GM23338 (cell line): ENCODE measurements at regions not wholly inside any gene's neighbourhood (a gene's known extent, or its start where the extent isn't known, plus 50 kb on each side); places are given as distances from the start of the nearest gene placed in this dataset.

Experiments
- ATAC-seq: fragments of 200-7000 bp; cut with Tn5 transposase; 3 replicates; pipeline ENCODE4 v1.9.1; 2020
- DNase-seq: peaks from one replicate; pipeline ENCODE4 v3.0.0-alpha.2; 2015; ENCODE audit warnings: low spot score
- H2AFZ ChIP-seq: fragments of 200-600 bp; sonication (generic); 2 replicates; pipeline ENCODE4 v1.8.0; 2016; ENCODE audit warnings: antibody characterized with exemption, mild to moderate bottlenecking, moderate library complexity
- H3F3A ChIP-seq: fragments of 200-600 bp; sonication (generic); replicated peaks from 2 replicates; pipeline ENCODE4 v1.8.0; 2017; ENCODE audit warnings: antibody characterized with exemption, mixed run types, low read depth
- H3K27ac ChIP-seq: fragments of 200-600 bp; sonication (generic); 2 replicates; pipeline ENCODE4 v1.6.1; 2016; ENCODE audit warnings: low read depth
- H3K27me3 ChIP-seq: fragments of 200-600 bp; sonication (generic); 2 replicates; pipeline ENCODE4 v1.8.0; 2016; ENCODE audit warnings: mild to moderate bottlenecking, mixed run types, moderate library complexity; ENCODE audit not compliant: insufficient read depth
- H3K36me3 ChIP-seq: fragments of 200-600 bp; sonication (generic); 2 replicates; pipeline ENCODE4 v1.8.0; 2016; ENCODE audit warnings: mild to moderate bottlenecking; ENCODE audit not compliant: insufficient read depth
- H3K4me1 ChIP-seq: fragments of 200-600 bp; sonication (generic); 2 replicates; pipeline ENCODE4 v1.8.0; 2016; ENCODE audit warnings: mild to moderate bottlenecking, moderate library complexity; ENCODE audit not compliant: insufficient read depth
- H3K4me2 ChIP-seq: fragments of 200-600 bp; sonication (generic); 2 replicates; pipeline ENCODE4 v1.7.1; 2017; ENCODE audit warnings: mixed run types
- H3K4me3 ChIP-seq: fragments of 200-600 bp; sonication (generic); 2 replicates; pipeline ENCODE4 v1.6.1; 2016; ENCODE audit warnings: mixed run types
- H3K79me2 ChIP-seq: fragments of 200-600 bp; sonication (generic); replicated peaks from 2 replicates; pipeline ENCODE4 v1.8.0; 2017; ENCODE audit warnings: mild to moderate bottlenecking; ENCODE audit not compliant: insufficient read depth
- H3K9me2 ChIP-seq: fragments of 200-600 bp; sonication (generic); 2 replicates; pipeline ENCODE4 v1.8.0; 2017; ENCODE audit not compliant: insufficient read depth
- H4K20me1 ChIP-seq: fragments of 200-600 bp; sonication (generic); replicated peaks from 2 replicates; pipeline ENCODE4 v1.8.0; 2017; ENCODE audit warnings: mild to moderate bottlenecking; ENCODE audit not compliant: insufficient read depth
- H3K27ac Mint-ChIP-seq: 2 replicates; pipeline ENCODE4 v1.8.0; 2020; ENCODE audit warnings: inconsistent platforms, mild to moderate bottlenecking, moderate library complexity, mixed read lengths
- H3K27me3 Mint-ChIP-seq: 3 replicates; pipeline ENCODE4 v1.8.0; 2022; ENCODE audit warnings: low read depth, mild to moderate bottlenecking, moderate library complexity, mixed read lengths, inconsistent platforms; ENCODE audit not compliant: insufficient read depth, poor library complexity
- H3K36me3 Mint-ChIP-seq: 3 replicates; pipeline ENCODE4 v1.8.0; 2021; ENCODE audit warnings: low read depth, mild to moderate bottlenecking, inconsistent platforms, moderate library complexity, mixed read lengths
- H3K4me1 Mint-ChIP-seq: 3 replicates; pipeline ENCODE4 v1.8.0; 2020; ENCODE audit warnings: mild to moderate bottlenecking, inconsistent platforms, mixed read lengths
- H3K4me3 Mint-ChIP-seq: 3 replicates; pipeline ENCODE4 v1.8.0; 2021; ENCODE audit warnings: moderate library complexity, mild to moderate bottlenecking, inconsistent platforms, mixed read lengths
- H3K9me3 Mint-ChIP-seq: 3 replicates; pipeline ENCODE4 v1.8.0; 2020; ENCODE audit warnings: moderate library complexity, mild to moderate bottlenecking, inconsistent platforms, mixed read lengths
- CREB1 ChIP-seq: fragments of 250-450 bp; sonication (Bioruptor Pico); IDR thresholded peaks from 2 replicates; pipeline ENCODE4 v1.5.0; 2020; ENCODE audit warnings: low read depth, mild to moderate bottlenecking, moderate library complexity
- CTCF ChIP-seq, 2 experiments: fragments of 200-600 bp in 1 of 2; sonication (generic) in 1 of 2; conservative IDR thresholded peaks; 2 replicates each; pipeline versions ENCODE4 v1.5.1 to v1.6.1; 2016 to 2017; ENCODE audit warnings: antibody characterized with exemption in 2 of 2, low read depth in 2 of 2, mild to moderate bottlenecking in 2 of 2, moderate library complexity in 1 of 2
- ETS1 ChIP-seq: IDR thresholded peaks from 2 replicates; pipeline ENCODE4 v1.6.1; 2016; ENCODE audit warnings: antibody characterized with exemption
- EZH2 ChIP-seq: fragments of 200-600 bp; sonication (generic); IDR thresholded peaks from one replicate; pipeline ENCODE4 v1.8.0; 2017; ENCODE audit warnings: antibody characterized with exemption, mild to moderate bottlenecking, low read depth; ENCODE audit not compliant: unreplicated experiment
- EZH2phosphoT487 ChIP-seq: fragments of 200-600 bp; sonication (generic); IDR thresholded peaks from one replicate; pipeline ENCODE4 v1.8.1; 2018; ENCODE audit warnings: antibody characterized with exemption; ENCODE audit not compliant: unreplicated experiment
- JUNB ChIP-seq: IDR thresholded peaks from one replicate; pipeline ENCODE4 v1.6.1; 2016; ENCODE audit warnings: antibody characterized with exemption; ENCODE audit not compliant: unreplicated experiment
- NANOG ChIP-seq: IDR thresholded peaks from 2 replicates; pipeline ENCODE4 v1.6.1; 2016; ENCODE audit warnings: antibody characterized with exemption, borderline replicate concordance
- POLR2AphosphoS5 ChIP-seq: IDR thresholded peaks from 2 replicates; pipeline ENCODE4 v1.6.1; 2016; ENCODE audit warnings: antibody characterized with exemption, low read depth
- REST ChIP-seq: IDR thresholded peaks from one replicate; pipeline ENCODE4 v1.6.1; 2018; ENCODE audit warnings: antibody characterized with exemption; ENCODE audit not compliant: unreplicated experiment
- STAT1 ChIP-seq: IDR thresholded peaks from one replicate; pipeline ENCODE4 v1.6.1; 2016; ENCODE audit warnings: antibody characterized with exemption; ENCODE audit not compliant: unreplicated experiment
- ZNF114 ChIP-seq: fragments of 250-450 bp; sonication (Bioruptor Pico); IDR thresholded peaks from 2 replicates; pipeline ENCODE4 v1.5.0; 2020; ENCODE audit warnings: mild to moderate bottlenecking, moderate library complexity

GRCh38 chr18:78378403-78378802, 601.2 kb upstream of the SALL3 start:
- Histone ChIP-seq H3K4me3 (no peak overlapping the region), H3K36me3 (no peaks in the 10 kb centered on the region), H3K4me2 (no peak overlapping the region), H2AFZ (no peak overlapping the region), H3K27me3 (no peaks in the 10 kb centered on the region), H3F3A (no peaks in the 10 kb centered on the region), H3K79me2 (no peaks in the 10 kb centered on the region), H3K27ac (no peak overlapping the region), H3K4me1 (no peaks in the 10 kb centered on the region), H3K9me2 (no peaks in the 10 kb centered on the region), H4K20me1 (no peaks in the 10 kb centered on the region)
- DNase-seq (no peak), ATAC-seq (no peak)
- Mint-ChIP-seq H3K27ac (no peak overlapping the region), H3K4me3 (no peak overlapping the region), H3K4me1 (no peaks in the 10 kb centered on the region), H3K9me3 (peaks cover 91% of the 10 kb centered on the region), H3K27me3 (peaks cover 3% of the 10 kb centered on the region), H3K36me3 (peaks cover 46% of the 10 kb centered on the region)
- no peak for TF ChIP-seq NANOG
- TF ChIP-seq JUNB: no peak
- no peak for TF ChIP-seq CTCF (conservative IDR thresholded peaks at IDR 0.05; ENCODE audit: low read depth in 2 of 2)
- no peak for TF ChIP-seq ETS1
- no peak for TF ChIP-seq STAT1
- TF ChIP-seq ZNF114 (CRISPR knock-in tag): no peak

GRCh38 chr18:78378983-78379382, 600.6 kb upstream of the SALL3 start:
- no peak overlapping the region for H3K27ac ChIP-seq
- Mint-ChIP-seq H3K4me3 (no peak overlapping the region), H3K27me3 (peaks cover 2% of the 10 kb centered on the region), H3K4me1 (no peaks in the 10 kb centered on the region), H3K27ac (no peak overlapping the region), H3K36me3 (peaks cover 46% of the 10 kb centered on the region), H3K9me3 (peaks cover 91% of the 10 kb centered on the region)
- DNase-seq (no peak), ATAC-seq (no peak)
- no peak overlapping the region for H3K4me3 ChIP-seq
- no peaks in the 10 kb centered on the region for H3K9me2 ChIP-seq
- no peak overlapping the region for H2AFZ ChIP-seq
- no peaks in the 10 kb centered on the region; the same call in 1 of the 2 replicates for H3K36me3 ChIP-seq
- H3K4me2 ChIP-seq: no peak overlapping the region
- no peaks in the 10 kb centered on the region for H3K27me3 ChIP-seq
- H3F3A ChIP-seq: no peaks in the 10 kb centered on the region
- H4K20me1 ChIP-seq: no peaks in the 10 kb centered on the region
- H3K79me2 ChIP-seq: no peaks in the 10 kb centered on the region
- no peaks in the 10 kb centered on the region for H3K4me1 ChIP-seq
- TF ChIP-seq CREB1 (CRISPR knock-in tag) (no peak), CTCF (conservative IDR thresholded peaks at IDR 0.05; ENCODE audit: low read depth in 2 of 2) (no peak), REST (no peak), ZNF114 (CRISPR knock-in tag) (no peak), EZH2phosphoT487 (no peak), ETS1 (no peak), STAT1 (no peak), EZH2 (no peak), POLR2AphosphoS5 (no peak), JUNB (no peak), NANOG (no peak)
